Large intestine (tissue), 3 donors: ENCODE measurements at regions not wholly inside any gene's neighbourhood (a gene's known extent, or its start where the extent isn't known, plus 50 kb on each side); places are given as distances from the start of the nearest gene placed in this dataset.

ENCODE experiments used
- DNase-seq, 2 donors: peaks; one replicate each; pipeline versions ENCODE4 v3.0.0 to v3.0.0-alpha.2; 2013
- H3K27ac ChIP-seq: one replicate; pipeline ENCODE4 v1.5.1; 2013; ENCODE audit warnings: low read length
- H3K27me3 ChIP-seq: 2 replicates; pipeline ENCODE4 v1.6.1; 2013; ENCODE audit warnings: low read length; ENCODE audit not compliant: control insufficient read depth, insufficient read depth
- H3K36me3 ChIP-seq: 2 replicates; pipeline ENCODE4 v1.6.1; 2013; ENCODE audit warnings: low read length; ENCODE audit not compliant: control insufficient read depth, insufficient read depth
- H3K4me1 ChIP-seq: one replicate; pipeline ENCODE4 v1.6.1; 2013; ENCODE audit warnings: low read length; ENCODE audit not compliant: control insufficient read depth, insufficient read depth
- H3K4me3 ChIP-seq: one replicate; pipeline ENCODE4 v1.5.1; 2013; ENCODE audit warnings: low read length
- H3K9me3 ChIP-seq: one replicate; pipeline ENCODE4 v1.6.1; 2013; ENCODE audit warnings: mild to moderate bottlenecking, low read depth, low read length, moderate library complexity; ENCODE audit not compliant: control insufficient read depth
- WGBS: methylation state at CpG from one replicate; pipeline ENCODE4 v1.1.5; 2013; ENCODE audit warnings: low lambda C conversion rate; ENCODE audit not compliant: insufficient coverage; 5-methylcytosine and 5-hydroxymethylcytosine counted together

GRCh38 chr18:77973745-77974144, 724.1 kb downstream of the GALR1 start:
- Histone ChIP-seq H3K27me3 (no peaks in the 10 kb centered on the region), H3K36me3 (no peaks in the 10 kb centered on the region), H3K27ac (no peak overlapping the region), H3K9me3 (peaks cover 16% of the 10 kb centered on the region), H3K4me3 (no peak overlapping the region), H3K4me1 (no peaks in the 10 kb centered on the region)
- DNase-seq, result no peak
- no CpG with 5 or more reads among the region's 8 CpGs for WGBS

DNA sequence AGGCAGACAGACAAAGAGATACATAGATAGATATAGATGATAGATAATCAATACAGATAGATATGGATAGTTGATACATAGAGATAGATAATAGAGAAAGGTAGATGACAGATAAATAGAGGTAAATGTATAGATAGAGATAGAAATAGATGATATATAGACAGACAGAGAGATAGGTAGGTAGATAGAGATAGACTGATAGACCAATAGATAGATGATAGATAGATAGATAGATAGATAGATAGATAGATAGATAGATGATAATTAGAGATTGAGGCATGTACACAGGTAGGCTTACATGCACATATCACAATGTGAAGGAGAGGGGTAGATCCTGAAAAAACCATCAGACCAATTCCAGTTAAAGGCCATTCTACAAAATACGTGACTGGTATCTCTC, 724.7 kb downstream of the GALR1 start:
- DNase-seq, result no peak
- no CpG with 5 or more reads among the region's 1 CpG for WGBS
- Histone ChIP-seq H3K9me3 (peaks cover 16% of the 10 kb centered on the region), H3K36me3 (no peaks in the 10 kb centered on the region), H3K27me3 (no peaks in the 10 kb centered on the region), H3K4me3 (no peak overlapping the region), H3K4me1 (no peaks in the 10 kb centered on the region), H3K27ac (no peak overlapping the region)

DNA sequence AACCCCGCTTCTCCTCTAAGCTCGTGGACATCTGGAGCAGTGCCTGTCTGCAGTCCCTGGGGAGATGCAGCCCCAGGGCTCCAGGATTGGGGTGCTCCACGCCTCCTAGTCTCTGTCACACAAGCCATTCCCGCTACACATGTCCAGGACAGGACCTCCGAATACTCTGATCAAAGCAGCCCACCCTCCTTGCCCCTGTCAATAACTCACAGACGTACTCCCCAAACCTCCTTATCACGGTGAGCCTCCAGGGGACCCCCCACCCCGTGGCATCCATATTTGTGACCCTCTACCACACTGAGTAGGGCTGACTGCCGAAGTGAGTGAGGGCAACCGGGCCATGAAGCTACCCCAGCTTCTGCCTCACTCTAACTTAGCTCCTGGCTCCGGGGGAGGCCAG, 727.7 kb downstream of the GALR1 start:
- no CpG with 5 or more reads among the region's 11 CpGs for WGBS
- H3K27ac ChIP-seq, result no peak overlapping the region
- H3K27me3 ChIP-seq, result no peaks in the 10 kb centered on the region
- no peaks in the 10 kb centered on the region for H3K36me3 ChIP-seq
- H3K4me1 ChIP-seq, result no peaks in the 10 kb centered on the region
- H3K9me3 ChIP-seq, result peaks cover 16% of the 10 kb centered on the region
- no peak overlapping the region for H3K4me3 ChIP-seq
- DNase-seq, result no peak

- DNase-seq, result no peak
- Histone ChIP-seq H3K27ac (no peak overlapping the region), H3K9me3 (peaks cover 18% of the 10 kb centered on the region), H3K4me1 (no peaks in the 10 kb centered on the region), H3K4me3 (no peak overlapping the region), H3K27me3 (no peaks in the 10 kb centered on the region), H3K36me3 (no peaks in the 10 kb centered on the region)
- 75% methylated on average over 4 of the region's 10 CpGs for WGBS
Observed at GRCh38 chr18:77980275-77980674, 730.6 kb downstream of the GALR1 start.

DNA sequence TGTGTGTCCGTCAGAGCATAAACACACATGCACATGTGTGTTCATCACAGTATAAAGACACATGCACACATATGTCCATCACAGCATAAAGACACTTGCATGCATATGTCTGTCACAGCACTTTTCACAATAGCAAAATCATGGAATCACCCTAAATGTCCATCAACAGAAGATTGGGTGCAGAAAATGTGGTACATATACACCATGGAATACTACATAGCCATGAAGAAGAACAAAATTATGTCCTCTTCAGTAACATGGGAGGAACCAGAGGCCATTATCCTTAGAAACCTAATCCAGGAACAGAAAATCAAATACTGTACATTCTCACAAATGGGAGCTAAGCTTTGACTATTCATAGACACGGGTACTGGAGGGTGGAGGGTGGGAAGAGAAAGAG, 732.2 kb downstream of the GALR1 start:
- H3K36me3 ChIP-seq, result no peaks in the 10 kb centered on the region
- no CpG with 5 or more reads among the region's 2 CpGs for WGBS
- peaks cover 18% of the 10 kb centered on the region for H3K9me3 ChIP-seq
- H3K4me1 ChIP-seq, result no peaks in the 10 kb centered on the region
- H3K4me3 ChIP-seq, result no peak overlapping the region
- H3K27me3 ChIP-seq, result no peaks in the 10 kb centered on the region
- no peak for DNase-seq
- no peak overlapping the region for H3K27ac ChIP-seq

DNA sequence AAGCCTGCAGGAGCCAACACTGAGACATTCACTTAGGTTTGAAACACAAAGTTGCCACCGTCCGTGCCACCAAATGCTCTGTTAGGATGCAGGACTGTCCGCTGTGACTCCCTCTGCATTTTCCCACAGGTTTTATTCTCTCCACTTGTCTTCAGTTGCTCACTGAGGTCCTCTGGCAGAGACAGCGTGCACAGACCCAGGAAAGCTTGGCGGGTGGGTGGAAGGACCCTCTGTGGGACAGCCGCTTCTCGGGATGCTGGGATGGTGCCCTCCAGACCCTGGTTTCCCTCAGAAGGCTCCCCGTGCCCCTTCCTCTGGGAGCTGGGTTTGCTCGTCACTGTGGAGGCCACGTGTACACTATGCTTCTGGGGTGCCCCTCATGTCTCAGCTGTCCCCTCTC, 733.6 kb downstream of the GALR1 start:
- no peaks in the 10 kb centered on the region for H3K36me3 ChIP-seq
- H3K27me3 ChIP-seq, result no peaks in the 10 kb centered on the region
- H3K9me3 ChIP-seq, result peaks cover 6% of the 10 kb centered on the region
- WGBS, result no CpG with 5 or more reads among the region's 10 CpGs
- no peak overlapping the region for H3K27ac ChIP-seq
- H3K4me3 ChIP-seq, result no peak overlapping the region
- H3K4me1 ChIP-seq, result no peaks in the 10 kb centered on the region
- no peak for DNase-seq

- H3K4me1 ChIP-seq, result no peaks in the 10 kb centered on the region
- no CpG with 5 or more reads among the region's 14 CpGs for WGBS
Observed at GRCh38 chr18:77984178-77984577, 734.5 kb downstream of the GALR1 start.

DNA sequence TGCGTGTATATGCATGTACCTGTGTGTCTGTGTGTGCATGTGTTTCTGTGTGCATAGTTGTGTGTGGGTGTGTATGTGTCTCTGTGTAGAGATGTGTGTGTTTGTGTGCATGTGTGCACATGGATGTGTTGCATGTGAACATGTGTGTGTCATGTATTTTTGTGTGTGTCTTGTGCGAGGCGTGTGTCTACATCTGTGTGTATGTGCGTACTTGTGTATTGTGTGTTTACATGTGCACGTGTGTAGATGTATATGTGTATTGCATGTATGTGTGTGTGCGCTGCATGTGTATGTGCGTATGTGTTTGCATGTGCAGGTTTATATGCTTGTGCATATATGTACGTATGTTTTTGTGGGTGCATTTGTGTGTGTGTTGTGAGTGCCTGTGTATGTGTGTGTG, 735.2 kb downstream of the GALR1 start:
- DNase-seq, result no peak
- no CpG with 5 or more reads among the region's 8 CpGs for WGBS
- H3K4me1 ChIP-seq, result no peaks in the 10 kb centered on the region
- no peaks in the 10 kb centered on the region for H3K27me3 ChIP-seq
- H3K4me3 ChIP-seq, result no peak overlapping the region
- no peaks in the 10 kb centered on the region for H3K36me3 ChIP-seq
- H3K27ac ChIP-seq, result no peak overlapping the region
- H3K9me3 ChIP-seq, result peaks cover 6% of the 10 kb centered on the region

More at GRCh38 chr18:77984178-77984577, 734.5 kb downstream of the GALR1 start:
- H3K36me3 ChIP-seq, result no peaks in the 10 kb centered on the region
- no peak for DNase-seq
- H3K4me3 ChIP-seq, result no peak overlapping the region
- H3K27me3 ChIP-seq, result no peaks in the 10 kb centered on the region
- peaks cover 6% of the 10 kb centered on the region for H3K9me3 ChIP-seq
- no peak overlapping the region for H3K27ac ChIP-seq

GRCh38 chr18:77985526-77986281, 736.1 kb downstream of the GALR1 start:
- no CpG with 5 or more reads among the region's 14 CpGs for WGBS
- Histone ChIP-seq H3K4me3 (no peak overlapping the region), H3K9me3 (peaks cover 6% of the 10 kb centered on the region), H3K36me3 (no peaks in the 10 kb centered on the region), H3K27me3 (no peaks in the 10 kb centered on the region), H3K27ac (no peak overlapping the region), H3K4me1 (no peaks in the 10 kb centered on the region)
- DNase-seq, result no peak

GRCh38 chr18:77990131-77990530, 740.5 kb downstream of the GALR1 start:
- no peak for DNase-seq
- Histone ChIP-seq H3K9me3 (peaks cover under 1% of the 10 kb centered on the region), H3K4me1 (no peaks in the 10 kb centered on the region), H3K4me3 (no peak overlapping the region), H3K36me3 (no peaks in the 10 kb centered on the region), H3K27me3 (no peaks in the 10 kb centered on the region), H3K27ac (no peak overlapping the region)
- 83% methylated on average over 2 of the region's 12 CpGs for WGBS

- no peaks in the 10 kb centered on the region for H3K4me1 ChIP-seq
- WGBS, result 80% methylated on average over 4 of the region's 13 CpGs
Observed at GRCh38 chr18:77990901-77991300, 741.3 kb downstream of the GALR1 start.

More at GRCh38 chr18:77990901-77991300, 741.3 kb downstream of the GALR1 start:
- no peak overlapping the region for H3K4me3 ChIP-seq
- no peaks in the 10 kb centered on the region for H3K27me3 ChIP-seq
- H3K9me3 ChIP-seq, result no peaks in the 10 kb centered on the region
- no peak overlapping the region for H3K27ac ChIP-seq
- H3K36me3 ChIP-seq, result no peaks in the 10 kb centered on the region
- DNase-seq, result no peak
